PFSK-1 (cell line): ENCODE measurements at regions not wholly inside any gene's neighbourhood (a gene's known extent, or its start where the extent isn't known, plus 50 kb on each side); places are given as distances from the start of the nearest gene placed in this dataset.

ENCODE experiments used
- FOXP2 ChIP-seq: optimal IDR thresholded peaks from 2 replicates; pipeline ENCODE3; 2011; ENCODE audit warnings: borderline replicate concordance, control low read depth, inconsistent platforms; ENCODE audit not compliant: insufficient read depth; ENCODE audit errors: extremely low read length, extremely low read depth
- POLR2AphosphoS5 ChIP-seq: IDR thresholded peaks from 2 replicates; pipeline ENCODE4 v1.6.1; 2012; ENCODE audit warnings: low read depth, mild to moderate bottlenecking, control low read depth, low read length, moderate library complexity
- REST ChIP-seq, 2 experiments: IDR thresholded peaks; 2 replicates each; pipeline versions ENCODE4 v1.6.1 to v1.8.0; 2011 to 2012; ENCODE audit warnings: low read depth in 2 of 2, low read length in 2 of 2, control low read depth in 1 of 2, inconsistent platforms in 1 of 2, mild to moderate bottlenecking in 1 of 2, moderate library complexity in 1 of 2; ENCODE audit not compliant: insufficient read depth in 1 of 2
- SIN3A ChIP-seq: IDR thresholded peaks from 2 replicates; pipeline ENCODE4 v1.6.1; 2012; ENCODE audit warnings: mild to moderate bottlenecking, low read length, moderate library complexity, borderline replicate concordance; ENCODE audit not compliant: insufficient read depth
- TAF1 ChIP-seq: IDR thresholded peaks from 2 replicates; pipeline ENCODE4 v1.6.1; 2012; ENCODE audit warnings: low read length, control low read depth, borderline replicate concordance; ENCODE audit not compliant: insufficient read depth

DNA sequence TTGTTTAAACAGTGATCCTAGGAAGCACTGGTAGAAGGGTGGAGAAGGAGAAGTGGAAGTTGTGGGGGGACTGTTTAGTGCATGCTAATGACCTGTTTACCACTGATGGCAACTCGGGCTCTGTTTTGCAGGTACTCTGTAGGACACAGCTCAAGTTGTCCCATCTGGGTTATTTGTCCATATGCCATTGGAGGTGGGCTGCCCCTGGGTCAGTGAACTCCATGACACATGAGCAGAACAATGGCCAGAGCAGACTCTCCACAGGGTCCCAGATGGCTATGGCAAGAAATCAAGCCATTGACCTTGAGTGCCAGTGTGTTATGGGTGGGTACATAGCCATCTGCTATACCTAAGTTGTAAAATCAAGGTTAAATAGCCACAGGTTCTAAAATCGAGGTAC, 175.9 kb downstream of the GAS1 start:
- no peak for TF ChIP-seq TAF1
- no peak for TF ChIP-seq POLR2AphosphoS5
- TF ChIP-seq REST (IDR thresholded peaks at IDR 0.05; ENCODE audit: insufficient read depth in 1 of 2, low read depth in 2 of 2, low read length in 2 of 2), result no peak
- no peak for TF ChIP-seq FOXP2
- no peak for TF ChIP-seq SIN3A

DNA sequence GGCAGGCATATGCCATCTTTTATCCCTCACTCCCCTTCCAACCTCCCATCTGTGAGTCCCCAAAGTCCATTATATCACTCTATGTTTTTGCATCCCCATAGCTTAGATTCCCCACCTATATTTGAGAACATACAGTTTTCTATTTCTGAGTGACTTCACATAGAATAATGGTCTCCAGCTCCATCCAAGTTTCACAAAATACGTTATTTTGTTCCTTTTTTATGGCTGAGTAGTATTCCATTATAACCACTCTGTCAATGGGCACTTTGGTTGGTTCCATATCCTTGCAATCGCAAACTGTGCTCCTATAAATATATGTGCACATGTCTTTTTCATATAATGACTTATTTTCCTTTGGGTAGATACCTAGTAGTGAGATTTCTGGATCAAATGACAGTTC, 178.6 kb downstream of the GAS1 start:
- no peak for TF ChIP-seq FOXP2

DNA sequence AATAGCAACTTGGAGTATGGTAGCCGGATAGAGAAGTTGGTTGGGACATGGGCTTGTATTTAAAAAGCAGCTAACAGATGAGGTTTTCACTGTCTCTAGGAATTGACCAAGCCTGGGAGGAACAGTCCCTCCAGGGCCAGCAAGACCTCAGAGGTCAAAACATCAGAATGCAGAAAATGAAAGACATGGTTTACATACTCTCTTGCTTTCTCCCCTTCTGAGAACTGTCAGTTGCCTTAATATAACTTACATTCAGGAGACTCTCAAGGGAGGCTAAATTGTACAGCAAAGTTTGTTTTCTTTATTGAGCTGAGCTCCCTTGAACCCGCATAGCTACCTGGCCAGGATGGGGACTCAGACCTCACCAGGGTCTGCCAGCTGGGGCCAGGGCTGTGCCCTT, 179.3 kb downstream of the GAS1 start:
- TF ChIP-seq REST (IDR thresholded peaks at IDR 0.05; ENCODE audit: insufficient read depth in 1 of 2, low read depth in 2 of 2, low read length in 2 of 2), result no peak
- no peak for TF ChIP-seq POLR2AphosphoS5
- TF ChIP-seq SIN3A, result no peak
- TF ChIP-seq FOXP2, result no peak
- TF ChIP-seq TAF1, result no peak

DNA sequence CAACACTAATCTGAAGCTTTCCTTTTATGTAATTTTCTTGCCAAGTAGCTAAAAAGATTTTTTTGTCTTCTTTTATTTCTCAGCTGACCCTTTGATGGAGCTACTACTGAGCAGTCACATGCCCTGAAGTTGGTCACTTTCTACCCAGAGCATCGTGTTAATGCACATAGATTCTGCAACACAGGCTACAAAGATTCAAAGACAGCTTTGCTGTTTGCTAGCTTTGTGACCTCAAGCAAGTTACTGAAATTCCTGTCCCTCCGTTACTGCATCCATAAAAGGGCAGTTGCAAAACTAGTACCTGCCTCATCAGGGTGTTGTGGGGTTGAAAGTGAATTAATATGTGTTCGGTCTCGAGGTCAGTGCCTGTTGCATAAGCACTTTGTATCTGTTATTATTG, 179.9 kb downstream of the GAS1 start:
- TF ChIP-seq POLR2AphosphoS5, result no peak

GRCh38 chr9:86766912-86767311, 180.4 kb downstream of the GAS1 start:
- TF ChIP-seq POLR2AphosphoS5 (no peak), SIN3A (no peak), TAF1 (no peak), FOXP2 (no peak), REST (IDR thresholded peaks at IDR 0.05; ENCODE audit: insufficient read depth in 1 of 2, low read depth in 2 of 2, low read length in 2 of 2) (no peak)

- TF ChIP-seq TAF1 (no peak), POLR2AphosphoS5 (no peak), SIN3A (no peak), FOXP2 (no peak), REST (IDR thresholded peaks at IDR 0.05; ENCODE audit: insufficient read depth in 1 of 2, low read depth in 2 of 2, low read length in 2 of 2) (no peak)
Measured at GRCh38 chr9:86766511-86766910, 180.8 kb downstream of the GAS1 start.
